AG08395 (cell line): ENCODE measurements at regions not wholly inside any gene's neighbourhood (a gene's known extent, or its start where the extent isn't known, plus 50 kb on each side); places are given as distances from the start of the nearest gene placed in this dataset.
"Not testable (repeated sequence)": the region's sequence is repeated elsewhere in the genome, so short reads cannot be mapped to it uniquely, and the experiment has no call there.

Source experiments
- DNase-seq: peaks from one replicate; pipeline ENCODE4 v3.0.0; 2012; ENCODE audit warnings: mixed read lengths, low spot score

GRCh38 chr6:3900744-3901336, 51.7 kb downstream of the FAM50B start:
- DNase-seq: no peak

GRCh38 chr6:3902871-3903648, 53.9 kb downstream of the FAM50B start:
- DNase-seq: no peak

- no peak for DNase-seq
These were observed 55.3 kb downstream of the FAM50B start for GRCh38 chr6:3904518-3904917.

- DNase-seq: no peak
These were observed 57.0 kb downstream of the FAM50B start for GRCh38 chr6:3905945-3906845.

GRCh38 chr6:3906846-3907151, 57.6 kb downstream of the FAM50B start:
- no peak for DNase-seq

- DNase-seq: no peak
These were observed 59.0 kb downstream of the FAM50B start for GRCh38 chr6:3908223-3908622.

GRCh38 chr6:3908961-3909360, 59.8 kb downstream of the FAM50B start:
- no peak for DNase-seq

- no peak for DNase-seq
These were observed 61.0 kb downstream of the FAM50B start for GRCh38 chr6:3910106-3910663.

- DNase-seq: no peak
These were observed 62.0 kb downstream of the FAM50B start for GRCh38 chr6:3911130-3911529.

GRCh38 chr6:3911614-3912336, 62.6 kb downstream of the FAM50B start:
- peak; percentile 85 for DNase-seq

- DNase-seq: peak; percentile 13
These were observed 63.3 kb downstream of the FAM50B start for GRCh38 chr6:3912361-3913076.

- DNase-seq: peak; percentile 95
These were observed 64.1 kb downstream of the FAM50B start for GRCh38 chr6:3913077-3913957.

GRCh38 chr6:3913958-3914337, 64.8 kb downstream of the FAM50B start:
- no peak for DNase-seq

GRCh38 chr6:3915076-3915791, 66.1 kb downstream of the FAM50B start:
- DNase-seq: no peak

- DNase-seq: no peak
These were observed 67.0 kb downstream of the FAM50B start for GRCh38 chr6:3916211-3916610.

GRCh38 chr6:3916749-3917148, 67.6 kb downstream of the FAM50B start:
- DNase-seq: not testable (repeated sequence)

GRCh38 chr6:3918469-3918868, 69.3 kb downstream of the FAM50B start:
- DNase-seq: no peak

GRCh38 chr6:3919130-3919628, 70.0 kb downstream of the FAM50B start:
- peak; percentile 31 for DNase-seq

- no peak for DNase-seq
These were observed 70.7 kb downstream of the FAM50B start for GRCh38 chr6:3919849-3920248.
